ENCODE measurements at regions not wholly inside any gene's neighbourhood (a gene's known extent, or its start where the extent isn't known, plus 50 kb on each side); places are given as distances from the start of the nearest gene placed in this dataset.
"Not testable (repeated sequence)": the region's sequence is repeated elsewhere in the genome, so short reads cannot be mapped to it uniquely, and the experiment has no call there.

DNA sequence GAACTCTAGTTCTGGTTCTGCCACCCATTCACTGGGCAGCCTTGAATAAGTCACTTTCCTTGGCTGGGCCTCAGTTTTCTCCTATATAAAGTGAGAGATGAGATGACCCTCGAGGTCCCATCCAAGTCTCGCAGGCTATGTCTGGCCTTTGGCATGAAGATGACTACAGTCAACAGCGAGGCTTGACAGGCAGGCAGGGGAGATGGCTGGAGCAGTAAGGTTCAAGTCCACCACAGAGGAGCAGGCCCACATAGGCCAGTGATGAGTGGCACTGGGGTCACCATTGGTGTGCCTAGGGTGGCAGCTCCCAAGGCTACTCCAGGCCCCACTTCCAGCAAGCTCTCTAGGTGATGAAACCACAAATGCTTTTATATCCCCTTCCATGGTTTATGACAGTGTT lies 161.4 kb downstream of the ZFP36L2 start:
- no peak for TF ChIP-seq EZH2 (IDR thresholded peaks at IDR 0.05; ENCODE audit: borderline replicate concordance, low read depth, low read length, poor library complexity, severe bottlenecking)
- TF ChIP-seq, protein P1, sequence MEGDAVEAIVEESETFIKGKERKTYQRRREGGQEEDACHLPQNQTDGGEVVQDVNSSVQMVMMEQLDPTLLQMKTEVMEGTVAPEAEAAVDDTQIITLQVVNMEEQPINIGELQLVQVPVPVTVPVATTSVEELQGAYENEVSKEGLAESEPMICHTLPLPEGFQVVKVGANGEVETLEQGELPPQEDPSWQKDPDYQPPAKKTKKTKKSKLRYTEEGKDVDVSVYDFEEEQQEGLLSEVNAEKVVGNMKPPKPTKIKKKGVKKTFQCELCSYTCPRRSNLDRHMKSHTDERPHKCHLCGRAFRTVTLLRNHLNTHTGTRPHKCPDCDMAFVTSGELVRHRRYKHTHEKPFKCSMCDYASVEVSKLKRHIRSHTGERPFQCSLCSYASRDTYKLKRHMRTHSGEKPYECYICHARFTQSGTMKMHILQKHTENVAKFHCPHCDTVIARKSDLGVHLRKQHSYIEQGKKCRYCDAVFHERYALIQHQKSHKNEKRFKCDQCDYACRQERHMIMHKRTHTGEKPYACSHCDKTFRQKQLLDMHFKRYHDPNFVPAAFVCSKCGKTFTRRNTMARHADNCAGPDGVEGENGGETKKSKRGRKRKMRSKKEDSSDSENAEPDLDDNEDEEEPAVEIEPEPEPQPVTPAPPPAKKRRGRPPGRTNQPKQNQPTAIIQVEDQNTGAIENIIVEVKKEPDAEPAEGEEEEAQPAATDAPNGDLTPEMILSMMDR (conservative IDR thresholded peaks at IDR 0.05; ENCODE audit: low read depth, low read length) = no peak
- no peak overlapping the region for H3K27ac ChIP-seq (ENCODE audit: low read depth, low read length, poor library complexity, severe bottlenecking)
- CTCF ChIA-PET = no interaction called here
- peaks cover 1% of the 10 kb centered on the region for H3K4me1 ChIP-seq (ENCODE audit: insufficient read depth, low read length, poor library complexity, severe bottlenecking)
- no peak overlapping the region for H3K4me3 ChIP-seq (ENCODE audit: low read depth, low read length, poor library complexity, severe bottlenecking)
- no TSS peak for BruUV-seq (replicated peaks)
- no peaks in the 10 kb centered on the region for H3K9me3 ChIP-seq (ENCODE audit: low read depth, low read length, poor library complexity, severe bottlenecking)
- no peak for DNase-seq (ENCODE audit: low spot score)
- no peaks in the 10 kb centered on the region for H3K36me3 ChIP-seq (ENCODE audit: insufficient read depth, low read length, poor library complexity, severe bottlenecking)
- intact Hi-C loops (cut with micrococcal nuclease; ENCODE audit: unreplicated experiment) = no loop called here
- H3K27me3 ChIP-seq (replicated peaks; ENCODE audit: insufficient read depth, low read depth, low read length, poor library complexity) = no peaks in the 10 kb centered on the region
- POLR2A ChIA-PET (ENCODE audit: low non-redundant PET) = no interaction called here

DNA sequence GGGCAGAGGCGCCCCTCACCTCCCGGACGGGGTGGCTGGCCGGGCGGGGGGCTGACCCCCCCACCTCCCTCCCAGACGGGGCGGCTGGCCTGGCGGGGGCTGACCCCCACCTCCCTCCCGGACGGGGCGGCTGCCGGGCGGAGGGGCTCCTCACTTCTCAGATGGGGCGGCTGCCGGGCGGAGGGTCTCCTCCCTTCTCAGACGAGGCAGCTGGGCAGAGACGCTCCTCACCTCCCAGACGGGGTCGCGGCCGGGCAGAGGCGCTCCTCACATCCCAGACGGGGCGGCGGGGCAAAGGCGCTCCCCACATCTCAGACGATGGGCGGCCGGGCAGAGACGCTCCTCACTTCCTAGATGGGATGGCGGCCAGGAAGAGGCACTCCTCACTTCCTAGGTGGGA lies 163.3 kb downstream of the ZFP36L2 start:
- CTCF ChIA-PET = not testable (repeated sequence)

DNA sequence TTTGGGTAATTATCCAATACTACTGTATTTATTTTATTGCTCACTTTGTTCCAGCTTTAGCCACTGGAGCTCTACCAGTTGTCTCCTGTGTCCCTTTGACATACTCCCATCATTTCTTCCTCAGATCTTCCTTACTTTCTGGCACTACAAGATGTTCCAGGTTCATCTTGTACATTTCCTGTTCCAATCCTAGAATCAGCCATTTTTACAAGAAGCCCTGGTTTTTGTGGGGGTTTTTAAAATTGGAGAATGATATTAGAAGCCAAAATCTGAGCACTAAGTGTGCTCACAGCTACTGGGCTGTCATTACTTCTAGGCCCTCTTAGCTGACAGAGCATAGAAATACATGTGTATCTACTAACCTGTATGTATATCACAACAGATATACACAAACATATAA lies 164.3 kb downstream of the ZFP36L2 start:
- intact Hi-C loops (cut with micrococcal nuclease; ENCODE audit: unreplicated experiment) = no loop called here
- no peak for TF ChIP-seq EZH2 (IDR thresholded peaks at IDR 0.05; ENCODE audit: borderline replicate concordance, low read depth, low read length, poor library complexity, severe bottlenecking)
- TF ChIP-seq, protein P1 (conservative IDR thresholded peaks at IDR 0.05; ENCODE audit: low read depth, low read length) = no peak
- Histone ChIP-seq H3K4me3 (ENCODE audit: low read depth, low read length, poor library complexity, severe bottlenecking) (no peak overlapping the region), H3K9me3 (ENCODE audit: low read depth, low read length, poor library complexity, severe bottlenecking) (no peaks in the 10 kb centered on the region), H3K27me3 (replicated peaks; ENCODE audit: insufficient read depth, low read depth, low read length, poor library complexity) (no peaks in the 10 kb centered on the region), H3K4me1 (ENCODE audit: insufficient read depth, low read length, poor library complexity, severe bottlenecking) (peaks cover 29% of the 10 kb centered on the region), H3K27ac (ENCODE audit: low read depth, low read length, poor library complexity, severe bottlenecking) (no peak overlapping the region), H3K36me3 (ENCODE audit: insufficient read depth, low read length, poor library complexity, severe bottlenecking) (no peaks in the 10 kb centered on the region)
- no TSS peak for BruUV-seq (replicated peaks)
- DNase-seq (ENCODE audit: low spot score) = no peak
- ChIA-PET CTCF (no interaction called here), POLR2A (ENCODE audit: low non-redundant PET) (no interaction called here)

More for the DNA sequence above, 163.3 kb downstream of the ZFP36L2 start:
- H3K4me1 ChIP-seq (ENCODE audit: insufficient read depth, low read length, poor library complexity, severe bottlenecking) = peaks cover 20% of the 10 kb centered on the region
- H3K4me3 ChIP-seq (ENCODE audit: low read depth, low read length, poor library complexity, severe bottlenecking); DNase-seq (ENCODE audit: low spot score); intact Hi-C loops (cut with micrococcal nuclease; ENCODE audit: unreplicated experiment); H3K27ac ChIP-seq (ENCODE audit: low read depth, low read length, poor library complexity, severe bottlenecking); BruUV-seq (replicated peaks); POLR2A ChIA-PET (ENCODE audit: low non-redundant PET); H3K27me3 ChIP-seq (replicated peaks; ENCODE audit: insufficient read depth, low read depth, low read length, poor library complexity); H3K36me3 ChIP-seq (ENCODE audit: insufficient read depth, low read length, poor library complexity, severe bottlenecking); H3K9me3 ChIP-seq (ENCODE audit: low read depth, low read length, poor library complexity, severe bottlenecking): not testable (repeated sequence)

DNA sequence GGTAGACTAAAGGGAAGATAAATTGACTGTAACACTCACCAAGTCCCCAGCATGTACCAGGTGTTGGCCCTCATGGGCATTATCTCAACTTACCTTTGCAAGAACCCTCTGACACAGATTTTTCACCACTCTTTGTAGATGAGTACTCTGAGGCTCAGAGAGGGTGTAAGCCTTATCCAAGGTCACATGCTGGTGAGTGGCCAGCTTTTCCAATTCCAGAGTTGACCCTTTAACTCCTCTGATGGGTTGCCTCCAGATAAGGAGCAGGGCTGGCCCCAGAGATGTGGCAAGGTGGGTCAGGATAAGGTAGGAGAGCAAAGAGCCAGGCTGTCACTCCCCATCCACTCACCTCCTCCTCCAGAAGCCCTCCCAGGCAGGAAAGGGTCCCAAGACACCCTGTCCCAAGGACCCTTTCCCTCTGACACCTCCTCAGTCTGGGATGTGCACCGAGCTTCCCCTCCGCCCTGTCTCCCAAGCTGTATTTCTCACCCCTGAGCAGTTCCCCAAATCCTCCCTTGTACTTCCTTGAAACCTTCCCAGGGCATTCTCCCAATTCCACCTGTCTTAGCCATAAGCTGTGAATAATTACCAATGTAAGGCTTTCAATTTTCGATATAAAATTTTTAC lies 165.9 kb downstream of the ZFP36L2 start:
- intact Hi-C loops (cut with micrococcal nuclease; ENCODE audit: unreplicated experiment) = no loop called here
- Histone ChIP-seq H3K9me3 (ENCODE audit: low read depth, low read length, poor library complexity, severe bottlenecking) (no peaks in the 10 kb centered on the region), H3K27me3 (replicated peaks; ENCODE audit: insufficient read depth, low read depth, low read length, poor library complexity) (no peaks in the 10 kb centered on the region), H3K27ac (ENCODE audit: low read depth, low read length, poor library complexity, severe bottlenecking) (no peak overlapping the region), H3K4me1 (ENCODE audit: insufficient read depth, low read length, poor library complexity, severe bottlenecking) (peaks cover 30% of the 10 kb centered on the region), H3K36me3 (ENCODE audit: insufficient read depth, low read length, poor library complexity, severe bottlenecking) (no peaks in the 10 kb centered on the region), H3K4me3 (ENCODE audit: low read depth, low read length, poor library complexity, severe bottlenecking) (no peak overlapping the region)
- BruUV-seq (replicated peaks) = no TSS peak
- DNase-seq (ENCODE audit: low spot score) = no peak
- ChIA-PET CTCF (no interaction called here), POLR2A (ENCODE audit: low non-redundant PET) (no interaction called here)
- TF ChIP-seq EZH2 (IDR thresholded peaks at IDR 0.05; ENCODE audit: borderline replicate concordance, low read depth, low read length, poor library complexity, severe bottlenecking) = no peak
- TF ChIP-seq, protein P1 (conservative IDR thresholded peaks at IDR 0.05; ENCODE audit: low read depth, low read length) = no peak
